OCI-LY3 (cell line): ENCODE measurements at regions not wholly inside any gene's neighbourhood (a gene's known extent, or its start where the extent isn't known, plus 50 kb on each side); places are given as distances from the start of the nearest gene placed in this dataset.

ENCODE experiments used
- CTCF ChIP-seq: fragments of 200-600, 300-600 bp; sonication (generic); IDR thresholded peaks from 2 replicates; pipeline ENCODE4 v1.5.1; 2014; ENCODE audit warnings: antibody characterized with exemption, low read length, low read depth
- EZH2phosphoT487 ChIP-seq: fragments of 200-600 bp; shearing (Covaris generic); IDR thresholded peaks from 2 replicates; pipeline ENCODE4 v1.6.1; 2018; ENCODE audit warnings: antibody characterized with exemption, mixed run types, low read depth

- TF ChIP-seq CTCF (no peak), EZH2phosphoT487 (no peak)
These were observed 82.7 kb upstream of the FGF13 start for GRCh38 chrX:138794246-138794645.
